ENCODE measurements at regions not wholly inside any gene's neighbourhood (a gene's known extent, or its start where the extent isn't known, plus 50 kb on each side); places are given as distances from the start of the nearest gene placed in this dataset.

- Histone ChIP-seq H3K27ac (no peak overlapping the region), H3K4me1 (no peaks in the 10 kb centered on the region), H3K27me3 (no peaks in the 10 kb centered on the region), H3K9me3 (no peaks in the 10 kb centered on the region), H3K4me3 (no peak overlapping the region), H3K36me3 (no peaks in the 10 kb centered on the region)
- DNase-seq (ENCODE audit: low spot score in 2 of 2) = no peak
- WGBS, 2 donors = 32 to 35% methylated on average over 2 of the region's 2 CpGs
- no peak for TF ChIP-seq EP300 (IDR thresholded peaks at IDR 0.05)
- TF ChIP-seq CTCF (IDR thresholded peaks at IDR 0.05) = no peak
- TF ChIP-seq POLR2A (IDR thresholded peaks at IDR 0.05) = no peak
These were observed 556.9 kb downstream of the DNAJB9 start for GRCh38 chr7:109126404-109127050.

- no peaks in the 10 kb centered on the region for H3K9me3 ChIP-seq
- no peaks in the 10 kb centered on the region for H3K4me1 ChIP-seq
- H3K27me3 ChIP-seq = no peaks in the 10 kb centered on the region
- H3K36me3 ChIP-seq = no peaks in the 10 kb centered on the region
- no peak overlapping the region for H3K4me3 ChIP-seq
- no peak for DNase-seq (ENCODE audit: low spot score in 2 of 2)
- no peak overlapping the region for H3K27ac ChIP-seq
- TF ChIP-seq CTCF (IDR thresholded peaks at IDR 0.05) (no peak), EP300 (IDR thresholded peaks at IDR 0.05) (no peak)
- 57 to 58% methylated on average over 1 of the region's 1 CpG for WGBS, 2 donors
These were observed 557.5 kb downstream of the DNAJB9 start for GRCh38 chr7:109127145-109127544.

- Histone ChIP-seq H3K4me3 (no peak overlapping the region), H3K4me1 (no peaks in the 10 kb centered on the region), H3K36me3 (no peaks in the 10 kb centered on the region), H3K27ac (no peak overlapping the region), H3K27me3 (no peaks in the 10 kb centered on the region), H3K9me3 (peaks cover 0 to 18% (median 2%) of the 10 kb centered on the region in 4 donors)
- TF ChIP-seq POLR2A (IDR thresholded peaks at IDR 0.05) (no peak), EP300 (IDR thresholded peaks at IDR 0.05) (no peak), CTCF (IDR thresholded peaks at IDR 0.05) (no peak)
- DNase-seq (ENCODE audit: low spot score in 2 of 2) = no peak
- 35 to 40% methylated on average over 1 of the region's 1 CpG for WGBS, 2 donors
These were observed 561.5 kb downstream of the DNAJB9 start for GRCh38 chr7:109131141-109131540.

- H3K4me3 ChIP-seq = no peak overlapping the region
- TF ChIP-seq EP300 (IDR thresholded peaks at IDR 0.05) (no peak), CTCF (IDR thresholded peaks at IDR 0.05) (no peak), POLR2A (IDR thresholded peaks at IDR 0.05) (no peak)
- no peak overlapping the region for H3K27ac ChIP-seq
- no peaks in the 10 kb centered on the region for H3K4me1 ChIP-seq
- peaks cover 0 to 19% (median 2%) of the 10 kb centered on the region in 4 donors for H3K9me3 ChIP-seq
- DNase-seq (ENCODE audit: low spot score in 2 of 2) = no peak
- WGBS, 2 donors = 90 to 92% methylated on average over 3 of the region's 3 CpGs
- H3K27me3 ChIP-seq = no peaks in the 10 kb centered on the region
- no peaks in the 10 kb centered on the region for H3K36me3 ChIP-seq
These were observed 567.2 kb downstream of the DNAJB9 start for GRCh38 chr7:109136893-109137292.

GRCh38 chr7:109154748-109155147 is 585.1 kb downstream of the DNAJB9 start:
- no peak for TF ChIP-seq EP300 (IDR thresholded peaks at IDR 0.05)
- no peak for TF ChIP-seq POLR2A (IDR thresholded peaks at IDR 0.05)
- no peaks in the 10 kb centered on the region for H3K9me3 ChIP-seq
- no peak overlapping the region for H3K4me3 ChIP-seq
- H3K4me1 ChIP-seq = no peaks in the 10 kb centered on the region
- 74 to 91% methylated on average over 2 of the region's 2 CpGs for WGBS, 2 donors
- no peaks in the 10 kb centered on the region for H3K27me3 ChIP-seq
- DNase-seq (ENCODE audit: low spot score in 2 of 2) = no peak
- H3K27ac ChIP-seq = no peak overlapping the region
- no peaks in the 10 kb centered on the region for H3K36me3 ChIP-seq

GRCh38 chr7:109158246-109158645 is 588.6 kb downstream of the DNAJB9 start:
- no peaks in the 10 kb centered on the region for H3K36me3 ChIP-seq
- H3K27ac ChIP-seq = no peak overlapping the region
- no peaks in the 10 kb centered on the region for H3K9me3 ChIP-seq
- TF ChIP-seq POLR2A (IDR thresholded peaks at IDR 0.05) = no peak
- no peak for TF ChIP-seq CTCF (IDR thresholded peaks at IDR 0.05)
- TF ChIP-seq EP300 (IDR thresholded peaks at IDR 0.05) = no peak
- H3K27me3 ChIP-seq = no peaks in the 10 kb centered on the region
- H3K4me3 ChIP-seq = no peak overlapping the region
- H3K4me1 ChIP-seq = no peaks in the 10 kb centered on the region
- no peak for DNase-seq (ENCODE audit: low spot score in 2 of 2)
- 41 to 59% methylated on average over 3 of the region's 3 CpGs for WGBS, 2 donors
